ENCODE measurements at regions not wholly inside any gene's neighbourhood (a gene's known extent, or its start where the extent isn't known, plus 50 kb on each side); places are given as distances from the start of the nearest gene placed in this dataset.

GRCh38 chr2:164335947-164336346 lies 285.3 kb downstream of the GRB14 start:
- no peak overlapping the region for H3K4me3 ChIP-seq (ENCODE audit: low read depth, poor library complexity, severe bottlenecking)
- intact Hi-C loops (cut with DNase I; ENCODE audit: low total_unique reads) = no loop called here
- no peak for TF ChIP-seq CTCF (IDR thresholded peaks at IDR 0.05)
- TF ChIP-seq POLR2A (IDR thresholded peaks at IDR 0.05) = no peak
- 68 to 69% methylated on average over 2 of the region's 2 CpGs for WGBS, 2 donors
- no peak for DNase-seq (ENCODE audit: low spot score in 2 of 2)

- H3K4me3 ChIP-seq (ENCODE audit: low read depth, poor library complexity, severe bottlenecking) = no peak overlapping the region
- WGBS, 2 donors = 87 to 100% methylated on average over 2 of the region's 2 CpGs
- DNase-seq (ENCODE audit: low spot score in 2 of 2) = no peak
- TF ChIP-seq CTCF (IDR thresholded peaks at IDR 0.05) (no peak), POLR2A (IDR thresholded peaks at IDR 0.05) (no peak)
- intact Hi-C loops (cut with DNase I; ENCODE audit: low total_unique reads) = no loop called here
Measured at GRCh38 chr2:164335128-164335527, 286.2 kb downstream of the GRB14 start.

- 93 to 96% methylated on average over 4 of the region's 4 CpGs for WGBS, 2 donors
- DNase-seq (ENCODE audit: low spot score in 2 of 2) = no peak
- no peak overlapping the region for H3K4me3 ChIP-seq (ENCODE audit: low read depth, poor library complexity, severe bottlenecking)
- no peak for TF ChIP-seq POLR2A (IDR thresholded peaks at IDR 0.05)
- TF ChIP-seq CTCF (IDR thresholded peaks at IDR 0.05) = no peak
- intact Hi-C loops (cut with DNase I; ENCODE audit: low total_unique reads) = no loop called here
Measured at GRCh38 chr2:164328310-164328709, 293.0 kb downstream of the GRB14 start.

GRCh38 chr2:164323978-164324377 lies 297.3 kb downstream of the GRB14 start:
- TF ChIP-seq CTCF (IDR thresholded peaks at IDR 0.05) (no peak), POLR2A (IDR thresholded peaks at IDR 0.05) (no peak)
- no peak for DNase-seq (ENCODE audit: low spot score in 2 of 2)
- intact Hi-C loops (cut with DNase I; ENCODE audit: low total_unique reads) = no loop called here
- no peak overlapping the region for H3K4me3 ChIP-seq (ENCODE audit: low read depth, poor library complexity, severe bottlenecking)
- WGBS, 2 donors = 78 to 81% methylated on average over 3 of the region's 3 CpGs

DNA sequence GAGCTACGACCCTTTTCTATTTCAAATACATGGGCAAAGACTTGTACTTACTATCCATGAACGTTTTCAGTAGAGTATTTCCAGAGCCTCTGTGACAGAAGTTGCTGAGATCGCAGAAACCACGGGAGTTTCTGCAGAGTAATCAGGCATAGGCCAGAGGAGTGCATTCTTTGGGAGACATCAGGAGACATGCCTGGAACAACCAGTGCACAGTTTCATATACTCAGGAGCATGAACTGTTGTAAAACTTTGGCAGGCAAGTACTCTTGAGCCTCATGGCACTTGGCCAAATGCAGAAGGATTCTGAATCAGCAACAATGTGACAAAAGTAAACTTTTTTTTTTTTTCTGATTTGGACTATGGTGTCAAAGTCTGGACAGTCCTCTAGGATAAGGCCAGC lies 307.1 kb downstream of the GRB14 start:
- intact Hi-C loops (cut with DNase I; ENCODE audit: low total_unique reads) = no loop called here
- no peak for DNase-seq (ENCODE audit: low spot score in 2 of 2)
- 60 to 70% methylated on average over 4 of the region's 4 CpGs for WGBS, 2 donors
- H3K4me3 ChIP-seq (ENCODE audit: low read depth, poor library complexity, severe bottlenecking) = no peak overlapping the region
- no peak for TF ChIP-seq CTCF (IDR thresholded peaks at IDR 0.05)
- TF ChIP-seq POLR2A (IDR thresholded peaks at IDR 0.05) = no peak

DNA sequence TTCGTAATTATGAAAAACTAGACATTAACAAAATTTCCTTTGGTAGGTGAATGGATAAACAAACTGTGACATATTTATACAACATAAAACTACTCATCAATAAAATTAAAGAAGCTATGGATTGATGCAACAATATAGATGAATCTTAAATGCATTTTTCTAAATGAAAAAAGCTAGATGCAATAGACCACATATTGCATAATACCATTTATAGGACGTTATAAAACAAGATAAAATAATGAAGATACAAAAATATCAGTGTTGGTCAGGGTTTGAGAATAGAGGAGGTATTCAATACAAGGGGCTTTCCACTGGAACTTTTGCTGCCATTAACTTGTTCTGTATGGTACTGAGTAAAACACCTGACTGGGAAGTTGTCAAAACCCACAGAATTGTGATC lies 314.4 kb downstream of the GRB14 start:
- H3K4me3 ChIP-seq (ENCODE audit: low read depth, poor library complexity, severe bottlenecking) = no peak overlapping the region
- no peak for DNase-seq (ENCODE audit: low spot score in 2 of 2)
- no peak for TF ChIP-seq CTCF (IDR thresholded peaks at IDR 0.05)
- no peak for TF ChIP-seq POLR2A (IDR thresholded peaks at IDR 0.05)
- 69 to 88% methylated on average over 2 of the region's 2 CpGs for WGBS, 2 donors
- intact Hi-C loops (cut with DNase I; ENCODE audit: low total_unique reads) = no loop called here

All from lower leg skin (tissue), 4 donors.